Subcutaneous abdominal adipose tissue (tissue), 5 donors: ENCODE measurements at regions not wholly inside any gene's neighbourhood (a gene's known extent, or its start where the extent isn't known, plus 50 kb on each side); places are given as distances from the start of the nearest gene placed in this dataset.
"Not testable (repeated sequence)": the region's sequence is repeated elsewhere in the genome, so short reads cannot be mapped to it uniquely, and the experiment has no call there.

ENCODE experiments used
- H3K27ac ChIP-seq: one replicate; pipeline ENCODE4 v1.7.0; 2013; ENCODE audit warnings: low read depth, mild to moderate bottlenecking, inconsistent platforms, low read length, moderate library complexity
- H3K27me3 ChIP-seq, 5 donors: one replicate each; pipeline ENCODE4 v1.7.0; 2013; ENCODE audit warnings: low read length in 5 of 5, inconsistent platforms in 1 of 5; ENCODE audit not compliant: control insufficient read depth in 5 of 5, insufficient read depth in 4 of 5
- H3K36me3 ChIP-seq, 5 donors: one replicate each; pipeline ENCODE4 v1.7.0; 2013; ENCODE audit warnings: low read length in 5 of 5; ENCODE audit not compliant: control insufficient read depth in 5 of 5, insufficient read depth in 5 of 5
- H3K4me1 ChIP-seq, 5 donors: one replicate each; pipeline ENCODE4 v1.7.0; 2013; ENCODE audit warnings: low read length in 5 of 5, mild to moderate bottlenecking in 3 of 5, moderate library complexity in 1 of 5; ENCODE audit not compliant: control insufficient read depth in 5 of 5, insufficient read depth in 5 of 5
- H3K4me3 ChIP-seq, 5 donors: one replicate each; pipeline ENCODE4 v1.7.0; 2013; ENCODE audit warnings: low read length in 5 of 5, low read depth in 1 of 5
- H3K9ac ChIP-seq, 5 donors: one replicate each; pipeline ENCODE4 v1.7.0; 2013; ENCODE audit warnings: low read length in 5 of 5, mild to moderate bottlenecking in 4 of 5, moderate library complexity in 3 of 5
- H3K9me3 ChIP-seq, 5 donors: one replicate each; pipeline ENCODE4 v1.7.0; 2013; ENCODE audit warnings: low read length in 5 of 5; ENCODE audit not compliant: control insufficient read depth in 5 of 5
- donor health status: healthy.
- donor health status: healthy.
- donor health status: healthy.
- donor health status: healthy.
- donor health status: healthy.

DNA sequence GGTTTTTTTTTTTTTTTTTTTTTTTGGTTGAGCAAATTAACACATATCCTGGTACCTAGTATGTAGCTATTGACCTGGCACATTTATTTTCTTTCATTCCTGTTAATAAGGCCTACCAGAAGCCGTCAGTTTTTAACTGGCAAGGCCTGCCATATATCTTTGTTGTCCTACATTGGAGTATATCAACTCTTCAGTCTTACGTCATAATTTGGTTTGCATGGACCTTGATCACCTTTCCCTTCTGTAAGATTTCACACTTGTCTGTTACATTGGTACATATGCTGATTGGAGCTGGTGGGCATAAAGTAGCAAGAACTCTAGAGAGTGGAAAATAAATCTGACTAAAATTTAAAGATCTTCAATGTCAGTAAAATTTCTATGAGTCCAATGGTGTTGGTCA lies 1658.0 kb downstream of the C4orf33 start:
- Histone ChIP-seq H3K9me3 (no peaks in the 10 kb centered on the region), H3K9ac (no peak overlapping the region), H3K27ac (no peak overlapping the region), H3K4me1 (no peaks in the 10 kb centered on the region), H3K27me3 (no peaks in the 10 kb centered on the region), H3K4me3 (no peak overlapping the region), H3K36me3 (no peaks in the 10 kb centered on the region)

DNA sequence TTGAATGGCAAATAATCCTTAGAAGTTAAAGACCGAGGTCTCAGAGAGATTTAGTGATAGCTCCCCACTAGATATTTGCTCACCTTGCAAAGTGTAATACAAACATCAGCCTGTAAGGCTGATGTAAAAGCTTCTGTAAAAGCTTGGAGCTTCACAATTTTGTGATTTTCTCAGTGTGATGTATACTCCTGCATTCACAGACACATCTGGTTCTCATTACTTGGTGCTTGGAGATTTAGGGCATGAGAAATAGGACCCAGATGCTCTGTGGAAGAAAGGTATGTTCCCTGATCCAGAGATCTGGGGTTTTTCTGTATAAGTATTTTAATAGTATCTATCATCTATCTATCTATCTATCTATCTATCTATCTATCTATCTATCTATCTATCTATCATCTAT lies 1664.3 kb downstream of the C4orf33 start:
- Histone ChIP-seq H3K9ac (no peak overlapping the region), H3K4me1 (no peaks in the 10 kb centered on the region), H3K9me3 (no peaks in the 10 kb centered on the region), H3K27me3 (no peaks in the 10 kb centered on the region), H3K4me3 (no peak overlapping the region), H3K36me3 (no peaks in the 10 kb centered on the region), H3K27ac (no peak overlapping the region)

DNA sequence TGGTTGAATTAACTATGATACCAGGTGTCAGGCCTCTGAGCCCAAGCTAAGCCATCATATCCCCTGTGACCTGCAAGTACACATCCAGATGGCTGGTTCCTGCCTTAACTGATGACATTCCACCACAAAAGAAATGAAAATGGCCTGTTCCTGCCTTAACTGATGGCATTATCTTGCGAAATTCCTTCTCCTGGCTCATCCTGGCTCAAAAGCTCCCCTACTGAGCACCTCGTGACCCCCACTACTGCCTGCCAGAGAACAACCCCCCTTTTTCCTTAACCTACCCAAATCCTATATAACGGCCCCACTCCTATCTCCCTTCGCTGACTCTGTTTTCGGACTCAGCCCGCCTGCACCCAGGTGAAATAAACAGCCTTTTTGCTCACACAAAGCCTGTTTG lies 1671.4 kb downstream of the C4orf33 start:
- not testable (repeated sequence) for H3K4me1 ChIP-seq, H3K9ac ChIP-seq, H3K4me3 ChIP-seq, H3K9me3 ChIP-seq, H3K27ac ChIP-seq, H3K27me3 ChIP-seq, H3K36me3 ChIP-seq

DNA sequence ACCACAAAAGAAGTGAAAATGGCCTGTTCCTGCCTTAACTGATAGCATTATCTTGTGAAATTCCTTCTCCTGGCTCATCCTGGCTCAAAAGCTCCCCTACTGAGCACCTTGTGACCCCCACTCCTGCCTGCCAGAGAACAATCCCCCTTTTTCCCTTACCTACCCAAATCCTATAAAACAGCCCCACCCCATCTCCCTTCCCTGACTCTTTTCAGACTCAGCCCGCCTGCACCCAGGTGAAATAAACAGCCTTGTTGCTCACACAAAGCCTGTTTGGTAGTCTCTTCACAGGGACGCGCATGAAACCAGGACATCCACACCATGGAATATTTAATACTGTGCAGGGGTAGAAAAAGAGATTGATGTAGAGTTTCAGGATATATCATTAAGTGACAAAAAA lies 1677.0 kb downstream of the C4orf33 start:
- H3K4me1 ChIP-seq, H3K9me3 ChIP-seq, H3K27me3 ChIP-seq, H3K4me3 ChIP-seq, H3K36me3 ChIP-seq, H3K9ac ChIP-seq, H3K27ac ChIP-seq: not testable (repeated sequence)

DNA sequence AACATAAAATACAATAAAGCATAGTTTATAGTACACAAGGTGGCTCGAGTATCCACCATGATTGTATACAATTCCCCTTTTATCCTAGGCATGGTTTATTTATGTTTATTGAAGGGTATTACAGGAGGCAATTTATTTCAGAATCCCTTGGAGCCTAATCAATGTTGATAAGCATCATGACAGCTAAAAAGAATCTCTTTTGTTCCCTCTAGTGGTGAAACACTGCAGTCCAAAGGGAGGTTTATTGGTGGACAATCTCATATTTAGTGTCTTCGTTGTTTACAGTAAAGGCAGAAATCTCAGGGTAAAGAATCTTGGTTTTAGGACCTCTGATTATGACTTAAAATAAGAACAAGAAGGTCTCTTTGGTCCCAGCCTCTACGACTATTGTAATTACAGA lies 1712.5 kb downstream of the C4orf33 start:
- peaks cover 0 to 10% (median 4%) of the 10 kb centered on the region in 5 donors for H3K9me3 ChIP-seq
- no peak overlapping the region for H3K4me3 ChIP-seq
- no peak overlapping the region for H3K9ac ChIP-seq
- no peaks in the 10 kb centered on the region for H3K36me3 ChIP-seq
- H3K27me3 ChIP-seq, result no peaks in the 10 kb centered on the region
- H3K27ac ChIP-seq, result no peak overlapping the region
- no peaks in the 10 kb centered on the region for H3K4me1 ChIP-seq

DNA sequence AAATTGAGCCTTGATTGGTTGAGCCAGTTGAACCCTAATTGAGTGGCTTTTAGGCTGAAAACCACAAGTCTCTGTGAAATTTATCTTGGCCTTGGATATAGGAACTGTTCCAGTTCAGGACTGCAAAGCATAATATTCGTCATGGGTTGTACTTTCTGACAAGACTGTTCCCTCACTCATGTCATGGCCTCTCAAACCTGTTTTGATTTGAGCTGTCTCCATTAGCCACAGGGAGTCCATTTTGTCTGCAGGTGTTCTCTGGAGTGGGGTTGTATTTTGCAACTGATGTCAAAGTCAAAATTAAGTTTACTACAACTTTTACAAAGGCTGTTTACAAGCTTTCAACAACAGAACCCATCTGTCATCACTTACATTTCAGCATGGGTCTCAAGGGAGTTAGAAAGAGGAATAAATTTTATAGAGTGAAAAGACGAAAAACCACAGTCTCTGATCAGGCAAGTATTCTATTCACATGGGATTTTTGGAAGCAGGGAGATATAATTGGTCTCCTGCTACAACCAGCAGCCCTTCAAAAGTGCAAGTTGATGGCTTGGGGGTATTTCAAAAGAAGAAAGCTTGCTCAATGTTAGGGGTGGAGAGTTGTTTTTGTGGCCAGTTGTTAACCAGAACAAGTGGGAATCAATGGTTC lies 1716.3 kb downstream of the C4orf33 start:
- Histone ChIP-seq H3K9ac (no peak overlapping the region), H3K4me3 (no peak overlapping the region), H3K27ac (no peak overlapping the region), H3K27me3 (no peaks in the 10 kb centered on the region), H3K4me1 (no peaks in the 10 kb centered on the region), H3K9me3 (no peaks in the 10 kb centered on the region), H3K36me3 (no peaks in the 10 kb centered on the region)

DNA sequence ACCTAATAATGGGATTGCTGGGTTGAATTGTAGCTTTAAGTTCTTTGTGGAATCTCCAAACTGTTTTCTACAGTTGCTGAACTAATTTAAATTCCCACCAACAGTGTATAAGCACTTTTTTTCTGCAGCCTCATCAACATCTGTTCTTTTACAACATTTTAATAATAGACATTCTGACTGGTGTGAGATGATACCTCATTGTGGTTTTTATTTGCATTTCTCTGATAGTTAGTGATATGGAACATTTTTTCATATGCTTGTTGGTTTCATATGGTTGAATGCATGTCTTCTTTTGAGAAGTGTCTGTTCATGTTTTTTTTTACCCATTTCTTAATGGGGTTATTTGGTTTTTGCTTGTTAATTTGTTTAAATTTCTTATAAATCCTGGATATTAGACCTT lies 1718.9 kb downstream of the C4orf33 start:
- Histone ChIP-seq H3K4me3 (no peak overlapping the region), H3K36me3 (no peaks in the 10 kb centered on the region), H3K9ac (no peak overlapping the region), H3K27ac (no peak overlapping the region), H3K4me1 (no peaks in the 10 kb centered on the region), H3K27me3 (no peaks in the 10 kb centered on the region), H3K9me3 (no peaks in the 10 kb centered on the region)

DNA sequence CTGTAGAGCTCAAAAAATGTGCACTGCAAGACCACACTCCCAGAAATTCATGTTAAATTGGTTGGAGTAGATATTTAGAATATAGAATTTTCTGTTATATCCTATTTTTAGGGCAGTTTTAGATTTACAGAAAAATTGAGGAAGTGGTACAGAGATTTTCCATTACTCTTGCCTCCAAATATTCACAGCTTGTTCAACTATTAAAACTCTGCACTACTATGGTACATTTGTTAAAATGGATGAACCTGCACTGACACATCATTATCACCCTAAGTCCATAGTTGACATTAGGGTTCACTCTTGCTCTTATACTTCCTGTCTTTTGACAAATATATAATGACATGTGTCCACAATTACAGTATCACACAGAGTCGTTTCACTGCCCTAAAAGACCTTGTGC lies 1724.5 kb downstream of the C4orf33 start:
- Histone ChIP-seq H3K4me3 (no peak overlapping the region), H3K4me1 (no peaks in the 10 kb centered on the region), H3K27ac (no peak overlapping the region), H3K36me3 (no peaks in the 10 kb centered on the region), H3K9ac (no peak overlapping the region), H3K27me3 (no peaks in the 10 kb centered on the region), H3K9me3 (no peaks in the 10 kb centered on the region)

DNA sequence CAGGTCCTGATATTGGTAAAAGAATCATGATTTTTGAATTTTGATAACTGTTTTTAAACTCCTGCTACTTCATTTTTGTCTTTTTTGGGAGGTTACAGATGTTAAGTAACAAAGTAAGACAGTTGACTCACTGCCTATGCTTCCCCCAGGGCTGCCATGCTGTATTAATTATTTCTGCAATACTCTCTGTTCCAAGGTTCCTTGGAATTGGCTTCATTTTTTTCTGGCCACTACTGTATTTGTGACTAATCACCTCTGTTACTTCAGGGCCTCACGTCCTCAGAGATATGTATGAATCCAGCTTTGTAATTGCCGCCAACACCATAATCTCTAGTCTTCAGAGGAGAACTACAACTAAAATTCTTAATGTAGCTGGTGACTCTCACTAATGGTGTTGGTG lies 1729.3 kb downstream of the C4orf33 start:
- H3K27ac ChIP-seq, result no peak overlapping the region
- H3K4me3 ChIP-seq, result no peak overlapping the region

DNA sequence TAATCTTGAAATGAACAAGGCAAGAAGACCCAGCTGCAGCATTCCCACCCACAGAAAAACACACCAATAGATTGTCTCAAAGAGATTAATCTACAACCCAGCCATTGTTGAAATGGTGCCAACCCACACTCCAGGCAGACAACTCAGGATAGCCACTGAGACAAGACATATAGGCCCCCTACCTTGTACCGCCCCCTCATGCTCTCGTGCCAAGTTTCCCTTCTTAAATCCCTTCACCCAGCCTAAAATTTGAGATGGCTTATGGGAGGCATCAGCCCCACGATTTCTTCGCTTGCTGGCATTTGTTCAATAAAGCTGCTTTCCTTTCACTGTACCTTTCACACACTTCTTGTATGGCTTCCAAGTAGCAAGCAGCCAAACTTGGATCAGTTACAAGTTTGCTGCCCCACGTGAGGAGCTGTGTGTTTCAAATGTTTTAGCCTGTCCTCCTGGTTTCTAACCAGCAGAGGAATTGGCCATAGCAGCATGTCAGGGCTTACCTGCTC lies 1754.1 kb downstream of the C4orf33 start:
- Histone ChIP-seq H3K4me3 (peak overlapping the region in 4 of 5 donors; percentile 9 to 37 (median 12)), H3K4me1 (peaks cover 0 to 11% (median 6%) of the 10 kb centered on the region in 5 donors), H3K27me3 (no peaks in the 10 kb centered on the region), H3K9ac (peak overlapping the region in 1 of 5 donors; percentile 13), H3K9me3 (no peaks in the 10 kb centered on the region), H3K36me3 (no peaks in the 10 kb centered on the region), H3K27ac (no peak overlapping the region)

More for the DNA sequence above, 1729.3 kb downstream of the C4orf33 start:
- Histone ChIP-seq H3K4me1 (no peaks in the 10 kb centered on the region), H3K27me3 (no peaks in the 10 kb centered on the region), H3K9ac (no peak overlapping the region), H3K36me3 (no peaks in the 10 kb centered on the region), H3K9me3 (no peaks in the 10 kb centered on the region)
